Astrocyte of the cerebellum (primary cell): ENCODE measurements at regions not wholly inside any gene's neighbourhood (a gene's known extent, or its start where the extent isn't known, plus 50 kb on each side); places are given as distances from the start of the nearest gene placed in this dataset.

Experiments
- DNase-seq: peaks from one replicate; pipeline ENCODE4 v3.0.0-alpha.2; 2011; ENCODE audit warnings: low read depth
- H3K4me3 ChIP-seq: 2 replicates; pipeline ENCODE4 v1.5.1; 2011; ENCODE audit warnings: mild to moderate bottlenecking, low read depth, low read length, moderate library complexity
- in situ Hi-C: cut with HindIII; loops from 2 replicates; pipeline ENCODE4 v1.10.0; 2017; ENCODE audit warnings: low sequenced_read_pairs
- TF ChIP-seq, protein P1 (sequence below): IDR thresholded peaks from 2 replicates; pipeline ENCODE4 v1.5.1; 2012; ENCODE audit warnings: low read length, low read depth, moderate library complexity, mild to moderate bottlenecking; ENCODE audit errors: missing control alignments

DNA sequence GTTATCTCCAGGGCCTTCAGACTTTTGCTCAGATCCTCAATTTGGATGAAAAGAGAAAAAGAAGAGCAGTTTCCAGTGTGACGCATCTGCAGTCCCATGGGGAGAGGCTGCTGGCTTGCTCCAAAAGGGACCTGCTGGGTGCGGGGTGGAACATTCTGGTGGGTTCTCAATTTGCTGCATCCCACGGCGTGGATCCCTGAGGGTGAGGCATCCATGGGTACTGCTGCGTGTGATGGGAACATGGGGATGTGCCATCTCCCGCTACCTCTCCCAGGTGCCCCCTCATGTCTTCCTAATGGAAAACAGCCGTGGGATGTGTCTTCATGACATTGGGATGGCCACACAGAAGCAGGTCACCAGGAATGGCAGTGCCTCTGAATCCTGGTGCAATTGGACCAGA lies 221.3 kb upstream of the AJAP1 start:
- in situ Hi-C loops: no loop called here
- TF ChIP-seq, protein P1, sequence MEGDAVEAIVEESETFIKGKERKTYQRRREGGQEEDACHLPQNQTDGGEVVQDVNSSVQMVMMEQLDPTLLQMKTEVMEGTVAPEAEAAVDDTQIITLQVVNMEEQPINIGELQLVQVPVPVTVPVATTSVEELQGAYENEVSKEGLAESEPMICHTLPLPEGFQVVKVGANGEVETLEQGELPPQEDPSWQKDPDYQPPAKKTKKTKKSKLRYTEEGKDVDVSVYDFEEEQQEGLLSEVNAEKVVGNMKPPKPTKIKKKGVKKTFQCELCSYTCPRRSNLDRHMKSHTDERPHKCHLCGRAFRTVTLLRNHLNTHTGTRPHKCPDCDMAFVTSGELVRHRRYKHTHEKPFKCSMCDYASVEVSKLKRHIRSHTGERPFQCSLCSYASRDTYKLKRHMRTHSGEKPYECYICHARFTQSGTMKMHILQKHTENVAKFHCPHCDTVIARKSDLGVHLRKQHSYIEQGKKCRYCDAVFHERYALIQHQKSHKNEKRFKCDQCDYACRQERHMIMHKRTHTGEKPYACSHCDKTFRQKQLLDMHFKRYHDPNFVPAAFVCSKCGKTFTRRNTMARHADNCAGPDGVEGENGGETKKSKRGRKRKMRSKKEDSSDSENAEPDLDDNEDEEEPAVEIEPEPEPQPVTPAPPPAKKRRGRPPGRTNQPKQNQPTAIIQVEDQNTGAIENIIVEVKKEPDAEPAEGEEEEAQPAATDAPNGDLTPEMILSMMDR: no peak
- no peak overlapping the region for H3K4me3 ChIP-seq
- DNase-seq: no peak

DNA sequence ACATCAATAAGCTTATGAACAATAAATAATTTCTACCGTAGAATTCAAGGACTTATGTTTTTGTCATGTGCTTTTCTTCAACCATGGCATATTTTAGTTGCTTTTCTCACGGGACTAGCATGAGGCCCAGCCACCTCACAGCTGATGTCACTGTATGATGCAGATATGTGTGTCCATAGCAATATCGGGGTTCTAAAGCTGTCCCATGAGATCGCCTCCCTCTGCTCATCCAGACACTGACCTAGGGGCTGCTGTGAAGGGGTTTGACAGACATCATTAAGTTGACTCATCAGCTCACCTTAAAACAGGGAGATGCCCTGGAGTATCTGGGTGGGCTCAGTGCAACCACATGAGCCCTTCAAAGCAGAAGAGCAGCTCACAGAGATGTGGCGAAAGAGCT lies 210.3 kb upstream of the AJAP1 start:
- in situ Hi-C loops: no loop called here
- TF ChIP-seq, protein P1: no peak

DNA sequence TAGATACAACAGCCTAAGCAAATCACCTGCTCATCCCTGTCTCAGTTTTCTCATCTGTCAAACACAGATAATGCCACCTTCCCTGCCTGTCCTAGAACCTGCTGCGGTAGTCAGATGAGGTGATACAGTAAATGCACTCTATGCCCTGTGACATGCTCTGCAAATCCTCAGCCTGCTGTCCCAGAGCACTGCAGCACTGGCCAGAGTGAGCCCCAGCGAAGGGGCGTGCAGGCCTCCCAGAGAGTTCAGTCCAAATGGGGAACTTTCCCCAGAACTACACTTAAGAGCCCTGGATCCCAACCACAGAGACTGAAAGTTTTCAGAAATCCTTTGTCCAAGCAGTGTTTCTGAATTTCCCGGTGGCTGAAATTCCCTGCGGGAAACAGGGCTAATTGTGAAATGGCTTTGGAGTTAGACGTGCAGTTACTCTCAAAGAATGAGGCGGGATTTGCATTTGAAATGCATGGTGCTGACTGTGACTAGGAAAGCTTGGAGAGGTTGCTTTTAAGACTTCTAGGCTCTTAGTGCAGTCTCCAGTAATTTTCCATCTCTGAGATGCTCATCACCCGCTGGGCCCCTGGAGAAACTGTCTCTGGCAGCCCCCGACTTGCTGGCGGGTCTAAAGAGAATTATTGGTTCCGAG lies 206.5 kb upstream of the AJAP1 start:
- H3K4me3 ChIP-seq: no peak overlapping the region
- TF ChIP-seq, protein P1: no peak
- in situ Hi-C loops: no loop called here
- no peak for DNase-seq

More for the DNA sequence above, 210.3 kb upstream of the AJAP1 start:
- no peak overlapping the region for H3K4me3 ChIP-seq
- no peak for DNase-seq

DNA sequence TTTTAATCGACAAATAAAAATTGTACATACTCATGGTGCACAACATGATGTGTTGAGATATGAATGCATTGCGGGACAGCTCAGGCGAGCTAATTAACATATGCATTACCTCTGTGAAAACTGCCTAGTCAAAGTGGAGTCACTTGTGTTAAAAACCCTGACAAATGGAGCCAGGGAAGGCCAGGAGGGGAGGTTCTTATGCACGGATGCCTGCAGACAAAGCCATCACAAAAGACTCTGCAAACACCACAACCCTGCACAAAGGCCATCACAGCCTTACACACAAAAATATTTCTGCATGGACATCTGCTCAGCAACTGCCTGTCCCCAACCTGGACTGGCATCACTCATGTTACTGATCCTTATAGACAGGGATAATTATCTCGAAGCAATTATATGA lies 204.4 kb upstream of the AJAP1 start:
- no peak overlapping the region for H3K4me3 ChIP-seq
- in situ Hi-C loops: no loop called here
- TF ChIP-seq, protein P1: no peak
- DNase-seq: no peak

DNA sequence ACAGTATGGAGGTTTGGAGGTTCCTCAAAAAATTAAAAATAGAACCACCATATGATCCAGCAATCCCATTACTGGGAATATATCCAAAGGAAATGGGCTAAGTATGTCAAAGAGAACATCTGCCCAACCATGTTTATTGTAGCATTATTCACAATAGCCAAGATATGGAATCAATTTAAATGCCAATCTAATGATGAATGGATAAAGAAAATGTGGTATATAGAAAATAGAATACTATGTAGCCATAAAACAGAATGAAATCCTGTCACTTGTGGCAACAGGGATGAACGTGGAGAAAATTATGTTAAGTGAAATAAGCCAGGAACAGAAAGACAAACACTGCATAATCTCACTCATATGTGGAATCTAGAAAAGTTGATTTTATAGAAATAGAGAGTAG lies 201.7 kb upstream of the AJAP1 start:
- DNase-seq: no peak
- TF ChIP-seq, protein P1: no peak
- no peak overlapping the region for H3K4me3 ChIP-seq
- in situ Hi-C loops: no loop called here

DNA sequence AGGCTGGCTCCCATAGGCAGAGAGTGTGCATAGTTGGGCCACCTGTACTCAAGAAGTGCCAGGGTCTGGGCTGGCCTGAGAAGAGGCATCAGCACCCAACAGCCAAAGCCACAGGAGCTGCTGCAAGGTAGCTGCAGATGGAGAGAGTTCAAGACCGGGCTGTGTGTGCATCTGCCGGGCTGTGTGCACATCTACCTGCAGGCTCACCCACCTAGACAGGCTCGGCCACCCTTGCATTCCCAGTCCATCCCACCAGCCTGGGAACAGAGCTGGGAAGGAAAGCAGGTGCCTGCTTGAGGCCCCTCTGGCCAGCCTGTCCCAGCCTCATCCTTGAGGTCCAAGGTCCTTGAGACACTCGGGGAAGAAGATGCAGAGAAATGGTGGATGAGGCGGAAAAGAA lies 194.4 kb upstream of the AJAP1 start:
- H3K4me3 ChIP-seq: no peak overlapping the region
- TF ChIP-seq, protein P1: no peak
- in situ Hi-C loops: no loop called here

More for the DNA sequence above, 194.4 kb upstream of the AJAP1 start:
- DNase-seq: no peak
